Panc1 (cell line): ENCODE measurements at regions not wholly inside any gene's neighbourhood (a gene's known extent, or its start where the extent isn't known, plus 50 kb on each side); places are given as distances from the start of the nearest gene placed in this dataset.

Source experiments
- ATAC-seq: fragments of 200-7000 bp; cut with Tn5 transposase; 2 replicates; pipeline ENCODE4 v1.9.1; 2020; ENCODE audit warnings: mild to moderate bottlenecking, moderate library complexity
- BruUV-seq: library from RNA; stranded (reverse); fragments of 400-500 nt; replicated peaks from 2 replicates; lab custom pipeline; 2021; lab: Mats Ljungman, UMichigan
- CTCF ChIA-PET: fragments of 300-600 bp; sonication (Branson Sonifier 250); formaldehyde crosslinking; loops from one replicate; lab custom pipeline; 2022; ENCODE audit warnings: antibody characterized with exemption; lab: Charles Lee
- POLR2A ChIA-PET: fragments of 300-600 bp; sonication (Branson Sonifier 250); formaldehyde crosslinking; loops from one replicate; lab custom pipeline; 2022; ENCODE audit warnings: antibody characterized with exemption; lab: Charles Lee
- DNase-seq: peaks from one replicate; pipeline ENCODE4 v3.0.0-alpha.2; 2010; ENCODE audit warnings: low read depth, low spot score
- H3K27ac ChIP-seq: 2 replicates; pipeline ENCODE4 v1.5.1; 2011; ENCODE audit warnings: mild to moderate bottlenecking, low read length, inconsistent platforms
- H3K27me3 ChIP-seq: fragments of 200-500 bp; sonication (Bioruptor generic); 2 replicates; pipeline ENCODE4 v1.6.0; 2014; ENCODE audit warnings: low read length, inconsistent platforms; ENCODE audit not compliant: control insufficient read depth, insufficient read depth
- H3K36me3 ChIP-seq: fragments of 200-500 bp; sonication (Bioruptor generic); 2 replicates; pipeline ENCODE4 v1.5.1; 2014; ENCODE audit warnings: inconsistent platforms, mild to moderate bottlenecking, low read length, moderate library complexity; ENCODE audit not compliant: control insufficient read depth, insufficient read depth
- H3K4me1 ChIP-seq: 2 replicates; pipeline ENCODE4 v1.5.1; 2011; ENCODE audit warnings: inconsistent platforms, mild to moderate bottlenecking, low read length, moderate library complexity; ENCODE audit not compliant: control insufficient read depth, insufficient read depth
- H3K4me3 ChIP-seq, 2 experiments: 2 replicates each; pipeline ENCODE4 v1.5.1; 2011 to 2012; ENCODE audit warnings: low read depth in 2 of 2, low read length in 2 of 2, mild to moderate bottlenecking in 2 of 2, inconsistent platforms in 1 of 2, moderate library complexity in 1 of 2
- H3K9me3 ChIP-seq: fragments of 200-500 bp; sonication (Bioruptor generic); 2 replicates; pipeline ENCODE4 v1.5.1; 2014; ENCODE audit warnings: low read depth, mild to moderate bottlenecking, inconsistent platforms, low read length, moderate library complexity; ENCODE audit not compliant: control insufficient read depth, insufficient read depth
- POLR2AphosphoS5 ChIP-seq: IDR thresholded peaks from 2 replicates; pipeline ENCODE4 v1.6.1; 2012; ENCODE audit warnings: mild to moderate bottlenecking, low read depth, low read length, moderate library complexity
- REST ChIP-seq, 2 experiments: IDR thresholded peaks; 2 replicates each; pipeline ENCODE4 v1.6.1; 2011 to 2012; ENCODE audit warnings: low read depth in 2 of 2, control low read depth in 1 of 2, low read length in 1 of 2, mild to moderate bottlenecking in 1 of 2, moderate library complexity in 1 of 2; ENCODE audit not compliant: insufficient read depth in 1 of 2
- SIN3A ChIP-seq: IDR thresholded peaks from 2 replicates; pipeline ENCODE4 v1.6.1; 2012; ENCODE audit warnings: low read depth, mild to moderate bottlenecking, low read length, moderate library complexity, borderline replicate concordance; ENCODE audit not compliant: insufficient read depth
- TCF7L2 ChIP-seq: IDR thresholded peaks from 2 replicates; pipeline ENCODE4 v1.6.1; 2011; ENCODE audit warnings: mild to moderate bottlenecking, low read depth, low read length, inconsistent platforms
- in situ Hi-C: cut with HindIII; loops from 2 replicates; pipeline ENCODE4 v1.10.0; 2016; ENCODE audit warnings: low sequenced_read_pairs, low pct_unique_long_range_greater_than_20kb
- intact Hi-C: fragments of 100-400 bp; cut with micrococcal nuclease; formaldehyde crosslinking; loops from one replicate; pipeline ENCODE4 v1.10.0; 2022; ENCODE audit not compliant: unreplicated experiment
- TF ChIP-seq, protein P1 (sequence below): fragments of 450-650 bp; IDR thresholded peaks from 2 replicates; pipeline ENCODE4 v1.5.1; 2017; ENCODE audit warnings: mild to moderate bottlenecking

DNA sequence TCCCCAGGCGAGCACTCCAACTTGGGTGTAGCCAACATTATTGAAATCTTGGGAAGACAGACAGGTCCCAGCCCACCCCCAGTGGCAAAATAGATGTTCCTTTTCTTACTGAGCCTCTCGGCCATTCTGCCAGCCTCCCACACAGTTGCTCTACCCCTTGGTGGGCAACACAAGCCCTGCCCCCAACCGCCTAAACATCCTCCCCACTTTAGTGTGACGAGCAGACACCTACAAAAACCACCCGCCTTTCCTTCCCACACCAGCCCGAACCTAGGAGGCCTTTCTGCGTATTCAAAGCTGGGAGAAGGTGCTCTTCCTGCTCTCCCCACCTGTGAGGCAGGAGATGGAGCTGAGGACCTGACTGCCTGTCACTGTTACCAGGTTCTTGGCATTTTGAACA lies 58.6 kb upstream of the CAB39 start:
- in situ Hi-C loops (no loop called here), intact Hi-C loops (no loop called here)
- no peaks in the 10 kb centered on the region for H3K27me3 ChIP-seq
- no TSS peak for BruUV-seq
- H3K27ac ChIP-seq, result no peak overlapping the region
- DNase-seq, result no peak
- H3K9me3 ChIP-seq, result no peaks in the 10 kb centered on the region
- H3K36me3 ChIP-seq, result no peaks in the 10 kb centered on the region
- ChIA-PET CTCF (no interaction called here), POLR2A (no interaction called here)
- no peak for ATAC-seq
- no peak for TF ChIP-seq POLR2AphosphoS5
- TF ChIP-seq TCF7L2, result no peak
- TF ChIP-seq REST (IDR thresholded peaks at IDR 0.05; ENCODE audit: insufficient read depth in 1 of 2, low read depth in 2 of 2, low read length in 1 of 2), result no peak
- TF ChIP-seq SIN3A, result no peak
- TF ChIP-seq, protein P1, sequence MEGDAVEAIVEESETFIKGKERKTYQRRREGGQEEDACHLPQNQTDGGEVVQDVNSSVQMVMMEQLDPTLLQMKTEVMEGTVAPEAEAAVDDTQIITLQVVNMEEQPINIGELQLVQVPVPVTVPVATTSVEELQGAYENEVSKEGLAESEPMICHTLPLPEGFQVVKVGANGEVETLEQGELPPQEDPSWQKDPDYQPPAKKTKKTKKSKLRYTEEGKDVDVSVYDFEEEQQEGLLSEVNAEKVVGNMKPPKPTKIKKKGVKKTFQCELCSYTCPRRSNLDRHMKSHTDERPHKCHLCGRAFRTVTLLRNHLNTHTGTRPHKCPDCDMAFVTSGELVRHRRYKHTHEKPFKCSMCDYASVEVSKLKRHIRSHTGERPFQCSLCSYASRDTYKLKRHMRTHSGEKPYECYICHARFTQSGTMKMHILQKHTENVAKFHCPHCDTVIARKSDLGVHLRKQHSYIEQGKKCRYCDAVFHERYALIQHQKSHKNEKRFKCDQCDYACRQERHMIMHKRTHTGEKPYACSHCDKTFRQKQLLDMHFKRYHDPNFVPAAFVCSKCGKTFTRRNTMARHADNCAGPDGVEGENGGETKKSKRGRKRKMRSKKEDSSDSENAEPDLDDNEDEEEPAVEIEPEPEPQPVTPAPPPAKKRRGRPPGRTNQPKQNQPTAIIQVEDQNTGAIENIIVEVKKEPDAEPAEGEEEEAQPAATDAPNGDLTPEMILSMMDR, result no peak
- no peak overlapping the region for H3K4me3 ChIP-seq
- peaks cover 7% of the 10 kb centered on the region; the same call in 1 of the 2 replicates for H3K4me1 ChIP-seq

DNA sequence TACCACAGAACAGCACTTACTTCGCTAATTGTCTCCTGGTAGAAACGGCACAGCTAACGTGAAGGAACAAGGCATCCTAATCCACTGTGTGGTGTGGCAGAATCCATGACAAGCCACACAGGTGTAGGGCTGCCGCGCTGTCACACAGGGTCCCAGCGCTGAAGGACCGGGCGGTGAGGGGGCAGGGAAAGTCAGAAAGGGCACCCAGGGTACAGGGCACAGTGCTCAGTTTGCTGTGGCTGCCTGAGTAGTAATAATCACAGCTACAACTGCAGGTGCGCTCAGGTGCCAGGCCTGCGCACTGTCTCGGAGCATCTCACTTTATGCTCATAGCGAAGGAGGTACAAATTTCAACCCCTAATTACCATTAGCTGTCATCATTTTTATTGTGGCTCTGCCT lies 55.2 kb upstream of the CAB39 start:
- in situ Hi-C loops (no loop called here), intact Hi-C loops (no loop called here)
- TF ChIP-seq REST (IDR thresholded peaks at IDR 0.05; ENCODE audit: insufficient read depth in 1 of 2, low read depth in 2 of 2, low read length in 1 of 2) (no peak), SIN3A (no peak), POLR2AphosphoS5 (no peak), TCF7L2 (no peak)
- TF ChIP-seq, protein P1, result no peak
- DNase-seq (no peak), ATAC-seq (peak; percentile 57; the same call in 1 of the 2 replicates)
- Histone ChIP-seq H3K36me3 (no peaks in the 10 kb centered on the region), H3K9me3 (no peaks in the 10 kb centered on the region), H3K4me3 (no peak overlapping the region), H3K4me1 (no peaks in the 10 kb centered on the region), H3K27ac (no peak overlapping the region), H3K27me3 (no peaks in the 10 kb centered on the region)
- CTCF ChIA-PET, result no interaction called here
- POLR2A ChIA-PET, result no interaction called here
- BruUV-seq, result no TSS peak
